H1 (cell line): ENCODE measurements at regions not wholly inside any gene's neighbourhood (a gene's known extent, or its start where the extent isn't known, plus 50 kb on each side); places are given as distances from the start of the nearest gene placed in this dataset.

Source experiments
- CTCF ChIA-PET: fragments of 300-600 bp; sonication (Branson Sonifier 250); formaldehyde crosslinking; loops from one replicate; lab custom pipeline; 2021; ENCODE audit not compliant: partially characterized antibody; lab: Charles Lee
- POLR2A ChIA-PET: fragments of 300-600 bp; sonication (Branson Sonifier 250); formaldehyde crosslinking; loops from one replicate; lab custom pipeline; 2021; ENCODE audit warnings: inconsistent platforms; ENCODE audit not compliant: partially characterized antibody; lab: Charles Lee
- DNase-seq, 2 experiments: peaks; one replicate each; pipeline versions ENCODE4 v3.0.0 to v3.0.0-alpha.2; 2010 to 2022; ENCODE audit warnings: low spot score in 2 of 2, low read depth in 1 of 2, mixed read lengths in 1 of 2
- FAIRE-seq: peaks from 2 replicates; lab custom pipeline; 2011; peaks lifted over from hg19 to GRCh38; lab: Jason Lieb, UNC
- H2AFZ ChIP-seq: 2 replicates; pipeline ENCODE4 v1.8.1; 2012; ENCODE audit warnings: low read length, inconsistent platforms
- H2AK5ac ChIP-seq: 2 replicates; pipeline ENCODE4 v1.6.1; 2013; ENCODE audit warnings: low read depth, low read length
- H2BK120ac ChIP-seq: replicated peaks from 2 replicates; pipeline ENCODE3; 2013; ENCODE audit warnings: low read depth, low read length, inconsistent platforms
- H2BK12ac ChIP-seq: 2 replicates; pipeline ENCODE4 v1.6.1; 2013; ENCODE audit warnings: low read depth, low read length
- H2BK15ac ChIP-seq: 2 replicates; pipeline ENCODE4 v1.6.1; 2013; ENCODE audit warnings: low read length
- H2BK20ac ChIP-seq: 2 replicates; pipeline ENCODE4 v1.6.1; 2013; ENCODE audit warnings: low read length
- H2BK5ac ChIP-seq: 2 replicates; pipeline ENCODE4 v1.6.1; 2013; ENCODE audit warnings: low read depth, low read length
- H3K14ac ChIP-seq: 2 replicates; pipeline ENCODE4 v1.6.1; 2013; ENCODE audit warnings: inconsistent platforms; ENCODE audit not compliant: insufficient read length
- H3K18ac ChIP-seq: 2 replicates; pipeline ENCODE4 v1.6.1; 2013; ENCODE audit warnings: low read length; ENCODE audit errors: extremely low read depth
- H3K23ac ChIP-seq: 2 replicates; pipeline ENCODE4 v1.6.1; 2013; ENCODE audit warnings: inconsistent platforms; ENCODE audit not compliant: insufficient read length
- H3K23me2 ChIP-seq: 2 replicates; pipeline ENCODE4 v1.6.1; 2013; ENCODE audit warnings: low read depth, low read length
- H3K27ac ChIP-seq: 2 replicates; pipeline ENCODE4 v1.6.1; 2011; ENCODE audit warnings: low read depth, low read length, inconsistent platforms
- H3K27me3 ChIP-seq, 4 experiments: replicated peaks in 1 of 4; 1 replicate in 1 of 4; 2 replicates in 3 of 4; pipeline versions ENCODE4 v1.6.1 to v1.8.1; 2011 to 2013; ENCODE audit warnings: low read length in 3 of 4, mild to moderate bottlenecking in 3 of 4, inconsistent platforms in 2 of 4, mixed read lengths in 2 of 4, moderate library complexity in 1 of 4; ENCODE audit not compliant: control insufficient read depth in 3 of 4, insufficient read depth in 3 of 4; ENCODE audit errors: extremely low read depth in 1 of 4
- H3K36me3 ChIP-seq, 4 experiments: 2 replicates each; pipeline versions ENCODE4 v1.6.1 to v1.8.1; 2011 to 2013; ENCODE audit warnings: mild to moderate bottlenecking in 4 of 4, low read length in 3 of 4, moderate library complexity in 2 of 4, control low read depth in 1 of 4, inconsistent platforms in 1 of 4; ENCODE audit not compliant: insufficient read depth in 4 of 4, control insufficient read depth in 2 of 4
- H3K4ac ChIP-seq: replicated peaks from 2 replicates; pipeline ENCODE3; 2013; ENCODE audit warnings: low read length, low read depth, mixed read lengths, inconsistent platforms; ENCODE audit not compliant: insufficient read length
- H3K4me1 ChIP-seq, 4 experiments: replicated peaks in 1 of 4; 1 replicate in 1 of 4; 2 replicates in 3 of 4; pipeline versions ENCODE4 v1.6.1 to v1.8.1; 2011 to 2013; ENCODE audit warnings: low read length in 3 of 4, inconsistent platforms in 2 of 4, mixed read lengths in 1 of 4; ENCODE audit not compliant: insufficient read depth in 4 of 4, control insufficient read depth in 3 of 4
- H3K4me2 ChIP-seq, 2 experiments: 2 replicates each; pipeline versions ENCODE4 v1.6.1 to v1.8.1; 2011 to 2013; ENCODE audit warnings: low read depth in 2 of 2, low read length in 2 of 2, control low read depth in 1 of 2, inconsistent platforms in 1 of 2, mild to moderate bottlenecking in 1 of 2; ENCODE audit not compliant: insufficient read depth in 1 of 2
- H3K4me3 ChIP-seq, 4 experiments: fragments of 200-600, 300-600 bp in 1 of 4; sonication (generic), shearing (Covaris generic), sonication (Bioruptor Twin) in 1 of 4; 2 replicates each; pipeline versions ENCODE4 v1.5.1 to v1.8.1; 2011 to 2016; ENCODE audit warnings: low read length in 4 of 4, low read depth in 3 of 4, control low read depth in 2 of 4, inconsistent platforms in 2 of 4, mild to moderate bottlenecking in 2 of 4, mixed read lengths in 1 of 4, moderate library complexity in 1 of 4; ENCODE audit not compliant: insufficient read depth in 2 of 4; ENCODE audit errors: extremely low read depth in 1 of 4
- H3K56ac ChIP-seq: replicated peaks from 2 replicates; pipeline ENCODE3; 2013; ENCODE audit warnings: low read depth, mild to moderate bottlenecking, mixed read lengths, low read length, inconsistent platforms; ENCODE audit not compliant: insufficient read length
- H3K79me1 ChIP-seq: 2 replicates; pipeline ENCODE4 v1.6.1; 2013; ENCODE audit warnings: low read depth, low read length, control low read depth
- H3K79me2 ChIP-seq, 2 experiments: 2 replicates each; pipeline versions ENCODE4 v1.6.1 to v1.8.1; 2012 to 2013; ENCODE audit warnings: low read length in 2 of 2, mild to moderate bottlenecking in 2 of 2, inconsistent platforms in 1 of 2; ENCODE audit not compliant: insufficient read depth in 2 of 2, control insufficient read depth in 1 of 2
- H3K9ac ChIP-seq, 4 experiments: replicated peaks in 1 of 4; 1 replicate in 1 of 4; 2 replicates in 3 of 4; pipeline versions ENCODE4 v1.6.1 to v1.8.1; 2011 to 2013; ENCODE audit warnings: low read depth in 3 of 4, low read length in 3 of 4, control low read depth in 2 of 4, mild to moderate bottlenecking in 2 of 4, moderate library complexity in 2 of 4, inconsistent platforms in 1 of 4; ENCODE audit errors: extremely low read depth in 1 of 4
- H3K9me3 ChIP-seq, 2 experiments: 2 replicates each; pipeline versions ENCODE4 v1.6.1 to v1.8.1; 2012 to 2013; ENCODE audit warnings: mild to moderate bottlenecking in 2 of 2, moderate library complexity in 2 of 2, control low read depth in 1 of 2, inconsistent platforms in 1 of 2, low read depth in 1 of 2, low read length in 1 of 2, mixed read lengths in 1 of 2; ENCODE audit not compliant: insufficient read depth in 2 of 2
- H4K20me1 ChIP-seq, 2 experiments: replicated peaks in 1 of 2; 2 replicates each; pipeline versions ENCODE3 to v1.8.1; 2011 to 2013; ENCODE audit warnings: inconsistent platforms in 2 of 2, low read length in 2 of 2, mild to moderate bottlenecking in 1 of 2; ENCODE audit not compliant: insufficient read depth in 2 of 2, control insufficient read depth in 1 of 2
- H4K5ac ChIP-seq: 2 replicates; pipeline ENCODE4 v1.6.1; 2013; ENCODE audit warnings: low read length, low read depth, mixed read lengths, inconsistent platforms; ENCODE audit not compliant: insufficient read length
- H4K8ac ChIP-seq: 2 replicates; pipeline ENCODE4 v1.8.0; 2013; ENCODE audit warnings: mild to moderate bottlenecking, moderate library complexity, low read length, inconsistent platforms; ENCODE audit not compliant: insufficient read depth; ENCODE audit errors: extremely low read depth
- H4K91ac ChIP-seq: replicated peaks from 2 replicates; pipeline ENCODE3; 2013; ENCODE audit warnings: low read length, mixed read lengths, inconsistent platforms; ENCODE audit not compliant: insufficient read length
- BRCA1 ChIP-seq: IDR thresholded peaks from 2 replicates; pipeline ENCODE4 v1.6.1; 2012; ENCODE audit warnings: low read depth, low read length, improper control_type of control experiment
- CTBP2 ChIP-seq: IDR thresholded peaks from 2 replicates; pipeline ENCODE4 v1.7.0; 2011; ENCODE audit warnings: borderline replicate concordance, mild to moderate bottlenecking, moderate library complexity, mixed read lengths, low read length; ENCODE audit not compliant: insufficient read depth, insufficient read length
- EGR1 ChIP-seq: IDR thresholded peaks from 2 replicates; pipeline ENCODE4 v1.6.1; 2011; ENCODE audit warnings: low read depth, low read length, borderline replicate concordance
- EP300 ChIP-seq, 2 experiments: IDR thresholded peaks; 1 replicate in 1 of 2; 2 replicates in 1 of 2; pipeline ENCODE4 v1.6.1; 2011 to 2012; ENCODE audit warnings: low read depth in 2 of 2, low read length in 2 of 2, mild to moderate bottlenecking in 2 of 2, borderline replicate concordance in 1 of 2, inconsistent platforms in 1 of 2, moderate library complexity in 1 of 2
- KDM1A ChIP-seq: fragments of 200-600, 300-600 bp; sonication (generic); IDR thresholded peaks from 2 replicates; pipeline ENCODE4 v1.7.1; 2016; ENCODE audit warnings: mild to moderate bottlenecking, low read length, borderline replicate concordance
- RBBP5 ChIP-seq: IDR thresholded peaks from 2 replicates; pipeline ENCODE4 v1.7.1; 2012; ENCODE audit warnings: low read depth, mild to moderate bottlenecking, inconsistent platforms, low read length, moderate library complexity, borderline replicate concordance
- TCF12 ChIP-seq: IDR thresholded peaks from 2 replicates; pipeline ENCODE4 v1.6.1; 2011; ENCODE audit warnings: low read depth, mild to moderate bottlenecking, low read length
- TEAD4 ChIP-seq: IDR thresholded peaks from 2 replicates; pipeline ENCODE4 v1.6.1; 2012; ENCODE audit warnings: low read depth, low read length, inconsistent platforms, mixed read lengths
- USF2 ChIP-seq: IDR thresholded peaks from 2 replicates; pipeline ENCODE4 v1.6.1; 2011; ENCODE audit warnings: low read length, improper control_type of control experiment
- YY1 ChIP-seq: IDR thresholded peaks from 2 replicates; pipeline ENCODE4 v1.6.1; 2011; ENCODE audit warnings: low read depth, mild to moderate bottlenecking, low read length
- WGBS, 2 experiments: shearing (Covaris generic) in 1 of 2; methylation state at CpG; one replicate each; pipeline versions ENCODE4 v1.1.6 to v1.1.7; 2013 to 2015; ENCODE audit warnings: low lambda C conversion rate in 2 of 2, mixed read lengths in 2 of 2, inconsistent platforms in 1 of 2, low coverage in 1 of 2, missing lambda C conversion rate in 1 of 2; ENCODE audit not compliant: insufficient replicate concordance in 2 of 2, insufficient coverage in 1 of 2, insufficient read length in 1 of 2; ENCODE audit errors: extremely low coverage in 1 of 2, missing lambda C conversion rate in 1 of 2; 5-methylcytosine and 5-hydroxymethylcytosine counted together

GRCh38 chr6:50143011-50143719 is 93.4 kb upstream of the DEFB112 start:
- no peak overlapping the region for H3K4ac ChIP-seq
- H3K79me1 ChIP-seq: no peaks in the 10 kb centered on the region
- no peak overlapping the region for H3K18ac ChIP-seq
- H3K14ac ChIP-seq: no peak overlapping the region
- H2BK5ac ChIP-seq: no peak overlapping the region
- WGBS, 2 experiments: 95% methylated on average over 2 of the region's 2 CpGs; no CpG with 5 or more reads in 1 of the 2 experiments
- no peak overlapping the region for H3K9ac ChIP-seq
- H3K4me2 ChIP-seq: no peak overlapping the region
- CTCF ChIA-PET: interaction anchor here (0.6 to 3.1 kb wide), 6 partner anchors 9 to 634 kb away, joined by 3 to 43 read pairs (median 4); no protein-coding TSS in a partner anchor
- H2AK5ac ChIP-seq: no peak overlapping the region
- H3K56ac ChIP-seq: no peak overlapping the region
- no peak overlapping the region for H4K5ac ChIP-seq
- H3K4me3 ChIP-seq: no peak overlapping the region
- no peaks in the 10 kb centered on the region for H3K4me1 ChIP-seq
- no peak overlapping the region for H2BK12ac ChIP-seq
- no peak overlapping the region for H3K23ac ChIP-seq
- no peaks in the 10 kb centered on the region for H3K79me2 ChIP-seq
- H2AFZ ChIP-seq: no peak overlapping the region
- H2BK15ac ChIP-seq: no peak overlapping the region
- DNase-seq: no peak
- TF ChIP-seq RBBP5 (no peak), KDM1A (no peak), BRCA1 (no peak), EGR1 (no peak), YY1 (no peak), TCF12 (no peak), USF2 (no peak), CTBP2 (no peak), EP300 (IDR thresholded peaks at IDR 0.05; ENCODE audit: borderline replicate concordance in 1 of 2, low read depth in 2 of 2, low read length in 2 of 2) (no peak), TEAD4 (no peak)
- TF ChIP-seq, all 59 proteins: peak for 0
- POLR2A ChIA-PET: no interaction called here
- H4K8ac ChIP-seq: no peak overlapping the region
- no peak overlapping the region for H2BK120ac ChIP-seq
- H4K20me1 ChIP-seq: no peaks in the 10 kb centered on the region
- H3K9me3 ChIP-seq: no peaks in the 10 kb centered on the region
- no peak overlapping the region for H2BK20ac ChIP-seq
- no peaks in the 10 kb centered on the region; the same call in 1 of the 2 replicates for H3K23me2 ChIP-seq
- H3K27me3 ChIP-seq: no peaks in the 10 kb centered on the region
- FAIRE-seq: no peak
- no peak overlapping the region for H4K91ac ChIP-seq
- no peaks in the 10 kb centered on the region for H3K36me3 ChIP-seq
- no peak overlapping the region for H3K27ac ChIP-seq
